Activated gamma-delta T cell (primary cell): ENCODE measurements at regions not wholly inside any gene's neighbourhood (a gene's known extent, or its start where the extent isn't known, plus 50 kb on each side); places are given as distances from the start of the nearest gene placed in this dataset.

Experiments
- DNase-seq: peaks from one replicate; lab custom pipeline; 2025; lab: John Stamatoyannopoulos, UW

DNA sequence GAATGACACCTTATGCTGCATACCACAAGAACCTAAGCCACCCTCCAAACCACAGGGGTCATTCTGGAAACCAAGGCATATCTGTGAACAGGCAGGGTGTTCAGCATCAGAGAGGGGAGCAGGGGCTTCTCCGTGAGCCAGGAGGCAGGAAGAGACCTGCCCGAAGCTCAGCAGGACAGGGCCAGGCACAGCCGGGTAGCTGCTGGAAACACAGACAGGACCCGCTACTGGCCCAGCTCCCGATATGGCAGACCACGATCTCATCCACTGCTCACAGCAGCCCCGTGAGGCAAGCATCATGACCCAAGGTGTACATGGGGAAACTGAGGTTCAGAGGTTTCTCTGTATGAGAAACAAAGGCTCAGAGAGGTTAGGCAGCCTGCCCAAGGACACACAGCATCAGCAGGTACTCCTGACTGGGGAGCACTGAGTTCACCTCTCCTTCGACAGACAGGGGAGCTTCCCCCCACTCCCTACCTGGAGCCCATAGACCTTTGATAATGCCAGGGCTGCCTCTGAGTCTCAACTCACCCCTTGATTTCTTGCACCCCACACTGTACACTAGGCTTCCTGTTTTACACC lies 317.7 kb downstream of the MATN1 start:
- DNase-seq: no peak

GRCh38 chr1:30405081-30405480 lies 318.3 kb downstream of the MATN1 start:
- DNase-seq: no peak

GRCh38 chr1:30404341-30404740 lies 319.0 kb downstream of the MATN1 start:
- no peak for DNase-seq

DNA sequence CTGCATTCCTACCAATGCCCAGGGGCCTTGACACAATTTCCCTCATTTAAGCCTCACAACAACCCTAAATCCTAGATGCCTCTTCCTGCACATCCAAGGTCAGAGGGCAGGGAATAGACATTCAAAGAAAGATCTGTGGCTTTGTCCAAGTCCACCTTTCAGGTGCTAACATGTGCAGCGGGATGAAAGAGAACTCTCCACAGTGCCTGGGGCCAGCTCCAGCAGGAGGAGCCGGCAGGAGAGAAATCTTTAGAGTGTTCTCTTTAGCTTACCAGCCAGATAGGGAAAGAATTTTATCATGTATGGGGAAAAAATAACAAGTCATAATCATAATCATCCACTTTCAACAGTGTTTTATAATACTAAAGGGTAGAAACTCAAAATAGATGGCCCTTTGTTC lies 319.7 kb downstream of the MATN1 start:
- no peak for DNase-seq

GRCh38 chr1:30403061-30403645 lies 320.2 kb downstream of the MATN1 start:
- no peak for DNase-seq

DNA sequence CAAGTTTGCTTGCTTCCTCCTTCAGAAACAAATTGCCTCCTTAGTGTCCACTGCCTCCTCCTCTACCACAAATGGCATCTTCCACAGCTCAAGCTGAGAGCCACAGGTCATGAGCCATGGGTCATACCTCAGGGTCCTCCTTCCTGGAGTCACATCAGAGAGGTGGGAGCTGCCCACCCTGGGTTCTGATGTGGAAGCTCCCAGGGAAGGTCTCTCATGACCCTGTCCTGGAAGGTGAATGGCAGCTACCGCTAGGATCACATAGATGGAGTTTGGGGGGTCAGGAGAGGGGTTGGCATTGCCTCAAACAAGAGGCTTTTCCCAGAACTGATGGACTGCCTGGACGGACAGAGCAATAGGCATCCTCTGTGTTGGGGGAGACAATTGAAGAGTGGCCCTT lies 321.4 kb downstream of the MATN1 start:
- no peak for DNase-seq

- no peak for DNase-seq
Measured at GRCh38 chr1:30400507-30400906, 322.9 kb downstream of the MATN1 start.

- DNase-seq: no peak
Measured at GRCh38 chr1:30399026-30399425, 324.4 kb downstream of the MATN1 start.

GRCh38 chr1:30397576-30397975 lies 325.8 kb downstream of the MATN1 start:
- no peak for DNase-seq

DNA sequence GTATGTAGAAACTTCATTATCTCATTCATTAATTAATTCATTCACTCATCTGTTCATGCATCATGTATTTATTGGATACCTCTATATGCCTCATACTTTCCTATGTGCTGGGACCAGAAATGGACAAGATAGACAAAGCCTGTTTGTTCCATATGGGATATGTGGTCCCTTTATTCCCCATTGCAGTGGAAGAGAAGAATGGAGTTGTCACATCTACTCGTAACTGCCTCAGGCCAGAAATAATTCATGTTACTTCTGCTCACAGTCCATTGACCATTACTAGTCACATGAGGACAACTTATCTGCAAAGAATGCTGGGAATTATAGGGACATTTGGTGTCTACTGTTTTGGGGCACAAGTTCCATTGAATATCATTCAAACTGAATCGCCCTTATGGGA lies 327.8 kb downstream of the MATN1 start:
- DNase-seq: no peak

DNA sequence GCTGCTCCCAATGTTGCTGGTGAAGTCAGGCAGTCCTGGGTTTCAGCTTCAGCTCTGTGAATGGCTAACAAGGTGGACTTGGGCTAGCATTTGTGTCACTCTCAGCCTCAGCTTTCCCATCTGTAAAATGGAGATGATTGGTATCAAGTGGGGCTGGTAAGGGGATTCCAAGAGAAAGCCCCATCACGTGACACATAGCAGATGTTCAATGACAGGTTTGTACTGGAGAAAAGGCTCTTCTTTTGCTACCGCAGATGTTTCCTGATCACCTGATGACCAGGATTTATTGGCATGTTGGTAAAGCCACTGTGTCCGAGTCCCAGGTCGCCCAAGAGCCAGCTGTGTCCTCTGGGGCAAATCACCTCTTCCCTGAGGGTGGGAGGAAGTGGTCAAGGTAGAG lies 335.0 kb downstream of the MATN1 start:
- no peak for DNase-seq

- no peak for DNase-seq
Measured at GRCh38 chr1:30386156-30386926, 337.0 kb downstream of the MATN1 start.

DNA sequence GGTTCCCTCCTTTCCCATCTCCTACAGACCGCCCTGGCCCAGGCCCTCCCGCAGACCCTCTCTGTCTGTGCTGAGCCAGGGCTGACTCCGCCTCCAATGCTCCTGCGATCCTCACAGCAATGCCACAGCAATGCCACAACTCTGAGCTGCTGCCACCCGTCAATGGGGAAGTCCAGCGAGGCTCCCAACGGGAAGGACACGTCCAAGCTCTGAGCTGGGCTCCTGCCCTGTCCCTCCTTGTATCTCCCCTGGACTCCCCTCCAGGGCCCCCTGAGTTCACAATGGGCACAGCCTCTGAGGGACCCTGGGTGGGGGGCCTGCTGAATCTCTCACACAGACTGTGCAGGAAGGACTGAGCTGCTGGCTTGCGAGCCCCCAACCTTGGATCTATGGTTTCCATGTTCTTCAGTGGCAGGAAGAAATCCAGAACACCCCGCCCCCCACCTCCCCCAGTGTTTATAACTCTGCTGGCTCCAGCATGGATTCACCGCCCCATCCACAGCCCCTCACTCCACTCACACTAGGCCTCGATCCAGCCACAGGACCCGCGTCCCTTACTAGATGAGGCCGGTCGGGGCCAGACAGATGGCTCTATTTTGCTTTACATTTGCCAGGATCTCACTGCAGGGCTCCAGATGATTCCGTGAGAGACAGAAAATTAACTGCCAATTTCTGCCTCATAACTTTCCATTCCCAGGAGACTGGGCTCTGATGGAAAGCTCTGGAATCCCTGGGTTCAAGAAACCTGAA lies 338.0 kb downstream of the MATN1 start:
- DNase-seq: no peak

GRCh38 chr1:30384286-30385245 lies 338.8 kb downstream of the MATN1 start:
- no peak for DNase-seq

- DNase-seq: no peak
Measured at GRCh38 chr1:30383221-30383711, 340.1 kb downstream of the MATN1 start.

DNA sequence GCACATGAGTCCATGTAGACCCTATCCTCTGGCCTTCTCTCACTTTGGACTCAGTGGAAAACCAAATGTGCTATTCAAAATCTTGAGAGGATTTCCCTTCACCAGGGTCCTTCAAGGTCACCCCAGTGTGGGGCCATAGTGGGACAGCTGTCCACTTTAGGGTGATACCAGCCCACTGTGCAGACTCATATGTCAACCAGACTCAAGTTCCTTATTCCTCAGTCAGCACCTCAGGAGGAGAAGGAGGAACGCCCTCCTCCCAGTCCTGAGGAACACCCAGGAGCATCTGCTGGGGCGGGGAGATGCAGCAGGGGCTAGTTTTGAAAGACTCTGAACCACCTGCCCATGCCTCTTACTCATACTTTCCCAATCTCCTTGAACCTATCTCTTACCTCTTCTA lies 340.9 kb downstream of the MATN1 start:
- DNase-seq: no peak

- no peak for DNase-seq
Measured at GRCh38 chr1:30381671-30382365, 341.6 kb downstream of the MATN1 start.

GRCh38 chr1:30381266-30381665 lies 342.1 kb downstream of the MATN1 start:
- DNase-seq: no peak

DNA sequence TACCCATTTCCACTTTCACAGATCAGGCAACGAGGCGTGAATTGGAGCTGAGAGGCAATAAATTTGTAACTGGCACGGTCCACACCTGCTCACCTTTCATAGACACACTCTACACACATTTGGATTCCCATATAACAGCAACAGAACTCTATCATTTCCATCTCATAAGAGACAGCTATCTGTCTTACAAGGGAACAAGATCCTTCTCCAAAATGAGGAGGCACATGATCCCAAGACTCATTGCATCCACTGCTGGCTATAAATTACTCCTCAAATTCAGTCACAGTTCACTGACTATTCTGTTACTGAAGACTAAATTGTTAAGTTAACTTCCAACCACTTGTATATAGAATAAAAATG lies 342.8 kb downstream of the MATN1 start:
- DNase-seq: no peak

DNA sequence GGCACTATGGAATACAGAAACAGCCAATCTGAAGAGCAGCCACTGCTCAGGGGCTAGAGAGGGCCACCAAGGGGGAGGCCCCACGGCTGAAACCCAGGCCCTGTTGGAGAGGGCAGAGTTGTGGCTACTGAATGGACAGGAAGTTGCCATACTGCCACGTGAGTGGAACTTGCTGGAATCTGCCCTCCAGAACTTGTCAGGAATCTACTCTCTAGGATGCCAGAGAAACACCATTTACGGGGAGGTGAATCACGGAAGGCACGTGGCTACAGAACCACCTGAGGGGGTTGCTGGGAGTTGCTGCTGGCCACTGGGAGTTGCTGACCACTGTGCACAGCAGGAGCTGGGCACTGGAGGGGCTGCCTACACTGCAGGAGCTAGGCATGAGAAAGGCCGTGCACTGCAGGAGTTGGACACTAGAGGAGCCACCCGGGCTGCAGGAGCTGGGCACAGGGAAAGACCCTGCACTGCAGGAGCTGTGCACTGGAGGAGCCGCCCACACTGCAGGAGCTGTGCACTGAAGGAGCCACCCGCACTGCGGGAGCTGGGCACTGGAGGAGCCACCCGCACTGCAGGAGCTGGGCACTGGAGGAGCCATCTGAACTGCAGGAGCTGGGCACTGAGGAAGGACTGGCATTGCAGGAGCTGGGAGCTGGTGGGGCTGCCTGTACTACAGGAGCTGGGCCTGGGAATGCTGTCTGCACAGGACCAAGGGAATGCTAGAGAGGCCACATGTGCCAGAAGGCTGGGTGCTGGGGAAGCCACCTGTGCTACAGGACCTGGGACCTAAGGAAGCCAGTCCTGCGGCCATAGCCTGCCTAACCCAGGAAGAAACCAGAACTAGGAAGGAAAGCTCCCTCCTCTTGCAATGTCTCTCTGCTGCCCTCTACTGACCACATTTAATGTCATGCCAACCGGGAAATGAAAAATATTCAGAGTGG lies 343.4 kb downstream of the MATN1 start:
- DNase-seq: no peak
